GM18909 (cell line): ENCODE measurements at regions not wholly inside any gene's neighbourhood (a gene's known extent, or its start where the extent isn't known, plus 50 kb on each side); places are given as distances from the start of the nearest gene placed in this dataset.

Experiments
- ATAC-seq: cut with Tn5 transposase; IDR thresholded peaks from one replicate; pipeline ENCODE4 v1.9.1; 2021; ENCODE audit warnings: mild to moderate bottlenecking; ENCODE audit not compliant: unreplicated experiment, poor library complexity

DNA sequence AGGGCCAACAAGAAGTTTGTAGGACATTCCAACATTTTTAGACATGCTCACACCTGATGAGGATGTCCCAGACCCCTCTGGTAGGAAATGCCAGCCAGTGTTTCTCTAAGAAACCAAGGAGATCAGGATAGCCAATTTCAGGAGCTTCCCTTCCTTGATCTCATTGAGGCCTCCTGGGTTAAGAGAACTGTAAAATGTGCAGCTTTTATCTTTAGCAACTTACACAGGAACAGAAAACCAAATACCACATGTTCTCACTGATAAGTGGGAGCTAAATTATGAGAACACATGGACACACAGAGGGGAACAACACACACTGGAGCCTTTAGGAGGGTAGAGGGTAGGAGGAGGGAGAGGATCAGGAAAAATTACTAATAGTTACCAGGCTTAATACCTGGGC, 99.6 kb upstream of the MAP2 start:
- no peak for ATAC-seq

DNA sequence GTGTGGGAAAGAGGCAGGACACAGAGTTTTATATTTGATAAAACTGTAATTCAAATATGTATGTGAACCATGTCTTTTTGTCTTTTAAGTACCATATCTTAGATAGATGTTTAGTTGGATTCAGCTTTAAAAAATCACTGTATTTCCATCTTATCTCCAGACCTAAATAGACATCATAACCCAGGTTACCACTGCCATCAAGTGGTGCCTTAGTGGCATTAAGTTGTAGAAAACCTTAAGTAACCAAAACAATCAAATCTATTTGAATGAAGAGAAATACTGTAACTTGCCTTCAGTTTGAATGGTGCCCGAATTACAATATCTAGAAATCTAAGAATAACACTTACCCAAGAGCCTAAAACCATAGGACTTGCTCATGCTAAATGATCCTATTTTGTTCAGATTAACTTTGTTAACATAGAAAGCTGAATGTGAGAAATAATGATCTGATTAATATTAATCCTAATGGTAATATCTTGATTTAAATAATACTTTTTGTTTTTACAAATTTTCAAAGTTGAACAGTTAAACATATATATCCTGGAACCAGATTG, 92.5 kb upstream of the MAP2 start:
- peak; percentile 40 for ATAC-seq

- ATAC-seq: peak; percentile 75
These were observed 89.4 kb upstream of the MAP2 start for GRCh38 chr2:209334188-209335017.

DNA sequence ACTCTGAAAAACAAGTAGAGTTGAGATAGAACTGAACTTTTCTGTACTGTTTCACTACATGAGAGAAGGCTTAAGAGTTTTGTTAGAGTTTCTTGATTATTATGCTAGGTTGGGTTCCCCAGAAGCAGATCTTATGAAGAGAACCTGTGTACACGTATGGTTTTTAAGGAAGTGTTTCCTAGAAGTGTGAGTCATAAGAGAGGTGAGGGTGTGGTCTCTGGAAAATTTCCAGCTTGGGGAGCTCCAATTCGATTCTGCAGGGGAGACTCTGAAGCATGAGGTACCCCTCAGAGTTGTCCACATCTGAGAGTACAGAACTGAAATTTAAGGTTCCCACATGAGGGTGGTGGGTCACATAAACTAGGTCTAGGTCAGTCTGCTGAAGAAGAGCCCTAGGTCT, 83.3 kb upstream of the MAP2 start:
- ATAC-seq: no peak

DNA sequence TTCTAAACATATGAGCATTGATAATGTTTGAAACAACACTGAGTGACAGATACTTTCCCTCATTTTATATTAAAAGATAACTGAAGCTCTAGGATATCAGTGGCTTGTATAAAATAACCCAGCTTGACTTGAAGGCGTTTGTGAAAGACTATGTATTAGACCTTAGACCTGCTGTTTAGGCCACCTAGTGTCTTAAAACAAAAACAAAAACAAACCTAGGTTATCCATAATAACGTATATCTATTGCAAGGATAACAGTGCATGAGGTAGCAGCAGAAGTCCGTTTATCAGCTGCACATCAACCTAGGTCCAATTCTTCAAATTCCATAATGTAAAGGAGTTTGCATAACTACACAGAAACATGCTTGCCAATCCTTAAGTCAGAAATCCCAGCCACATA, 79.5 kb upstream of the MAP2 start:
- no peak for ATAC-seq

- ATAC-seq: no peak
These were observed 75.4 kb upstream of the MAP2 start for GRCh38 chr2:209348433-209348832.

GRCh38 chr2:209351636-209352035, 72.2 kb upstream of the MAP2 start:
- no peak for ATAC-seq

DNA sequence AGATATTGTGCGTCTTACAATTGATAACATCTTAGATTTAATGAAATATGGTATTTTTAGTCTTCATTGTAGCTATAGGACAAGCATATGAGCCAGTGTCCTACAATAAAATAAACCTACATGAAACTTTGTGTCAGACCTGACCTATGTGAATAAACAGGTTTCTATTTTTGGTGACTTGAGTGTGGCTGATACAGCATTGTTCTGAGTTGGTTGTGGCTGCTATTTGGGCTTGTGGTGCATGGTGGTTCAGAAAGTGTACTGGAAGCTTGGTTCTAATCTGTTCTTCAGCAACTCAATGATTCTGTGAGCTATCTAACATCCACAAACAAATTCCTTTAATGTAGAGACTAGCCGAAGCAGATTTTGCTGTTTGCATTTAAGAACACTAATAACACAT, 64.9 kb upstream of the MAP2 start:
- no peak for ATAC-seq

DNA sequence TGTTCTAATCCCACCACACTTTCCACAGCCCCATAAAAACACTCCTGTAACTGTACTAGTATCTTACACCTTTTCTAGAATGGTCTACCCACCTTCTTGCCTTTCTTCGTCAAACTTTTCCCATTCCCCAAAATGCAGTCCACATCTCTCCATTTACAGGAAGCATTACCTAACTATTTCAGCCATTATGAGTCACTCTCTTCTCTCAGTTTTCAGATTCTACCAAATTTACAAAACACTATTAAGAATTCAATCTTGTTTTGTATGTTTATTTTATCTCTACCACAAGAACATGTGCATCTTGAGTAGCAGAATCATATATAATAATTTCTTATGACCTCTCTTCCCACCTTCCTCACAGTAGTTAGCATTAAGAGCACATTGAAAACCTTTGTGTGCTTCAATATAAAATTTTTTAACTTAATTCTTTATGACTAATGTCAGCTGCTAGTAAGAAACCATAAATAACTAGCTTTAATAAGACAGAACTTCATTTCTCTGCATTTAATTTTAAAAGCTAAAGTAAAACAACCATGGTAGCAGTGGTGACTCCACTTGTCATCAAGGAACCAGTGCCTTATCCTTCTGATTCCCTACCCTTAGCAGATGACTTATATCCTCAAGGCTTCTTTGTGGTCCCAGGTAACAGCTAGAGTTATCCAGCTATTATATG, 56.6 kb upstream of the MAP2 start:
- no peak for ATAC-seq

DNA sequence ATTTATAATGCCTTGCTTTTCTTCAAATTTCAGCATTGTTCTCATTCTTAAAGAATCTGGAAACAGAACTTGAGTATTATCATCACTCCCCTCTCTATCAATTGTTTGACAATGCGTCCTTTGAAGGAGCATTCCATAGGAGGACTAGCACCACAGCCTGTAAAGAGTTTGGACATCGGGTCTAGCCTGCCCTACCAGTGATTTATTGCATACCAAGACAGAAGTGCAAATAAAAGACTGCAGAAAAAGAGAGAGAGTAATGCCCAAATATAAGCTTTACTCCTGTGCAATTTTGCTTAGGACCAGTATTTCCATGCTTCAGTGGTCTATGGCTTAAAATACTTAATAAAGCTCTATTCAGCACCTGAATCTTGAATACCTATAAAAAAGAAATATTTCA, 55.4 kb upstream of the MAP2 start:
- no peak for ATAC-seq

GRCh38 chr2:209368914-209369313, 54.9 kb upstream of the MAP2 start:
- ATAC-seq: peak; percentile 89

- no peak for ATAC-seq
These were observed 54.2 kb upstream of the MAP2 start for GRCh38 chr2:209369656-209370055.

- ATAC-seq: no peak
These were observed 52.4 kb upstream of the MAP2 start for GRCh38 chr2:209371407-209371806.
